GM21367 (cell line): ENCODE measurements at regions not wholly inside any gene's neighbourhood (a gene's known extent, or its start where the extent isn't known, plus 50 kb on each side); places are given as distances from the start of the nearest gene placed in this dataset.
"Not testable (repeated sequence)": the region's sequence is repeated elsewhere in the genome, so short reads cannot be mapped to it uniquely, and the experiment has no call there.

ENCODE experiments used
- ATAC-seq: cut with Tn5 transposase; IDR thresholded peaks from one replicate; pipeline ENCODE4 v1.9.1; 2021; ENCODE audit not compliant: unreplicated experiment

GRCh38 chr13:94906605-94907004, 194.3 kb upstream of the SOX21 start:
- no peak for ATAC-seq

- no peak for ATAC-seq
Observed at GRCh38 chr13:94902722-94903407, 190.5 kb upstream of the SOX21 start.

DNA sequence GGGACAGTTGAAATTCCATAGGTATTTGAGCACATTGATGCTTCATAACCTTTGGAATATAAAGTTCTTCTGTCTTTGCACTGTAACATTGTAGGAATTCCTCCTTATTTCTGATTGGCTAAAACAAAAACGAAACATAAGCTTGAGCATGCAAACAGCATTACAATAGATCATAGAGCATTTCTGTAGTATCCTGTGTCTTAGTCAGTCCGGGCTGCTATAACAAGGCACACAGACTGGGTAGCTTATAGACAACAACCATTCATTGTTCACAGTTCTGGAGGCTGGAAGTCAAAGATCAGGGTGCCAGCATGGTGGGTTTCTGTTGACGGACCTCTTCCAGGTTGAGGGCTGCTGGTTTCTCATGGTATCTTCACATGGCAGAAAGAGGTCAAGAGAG, 188.7 kb upstream of the SOX21 start:
- no peak for ATAC-seq

DNA sequence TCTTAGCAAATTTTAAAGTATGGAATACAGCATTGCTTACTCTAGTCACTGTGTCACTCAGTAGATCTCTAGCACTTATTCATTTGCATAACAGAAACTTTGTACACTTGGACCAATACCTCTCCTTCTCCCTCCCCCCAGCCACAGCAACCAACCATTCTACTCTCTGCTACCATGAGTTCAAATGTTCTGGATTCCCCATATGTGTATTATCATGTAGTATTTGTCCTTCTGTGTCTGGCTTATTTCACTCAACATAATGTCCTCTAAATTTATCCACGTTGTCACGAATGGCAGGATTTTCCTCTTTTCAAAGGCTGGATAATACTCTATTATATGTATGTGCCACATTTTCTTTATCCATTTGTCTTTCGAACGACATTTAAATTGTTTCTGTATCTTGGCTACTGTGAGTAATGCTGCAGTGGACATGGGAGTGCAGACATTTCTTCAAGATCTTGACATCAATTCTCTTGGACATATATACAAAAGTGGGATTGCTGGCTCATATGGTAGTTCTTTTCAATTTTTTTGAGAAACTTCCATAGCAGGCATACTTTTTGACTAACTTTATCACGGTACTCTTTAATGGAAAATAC, 184.5 kb upstream of the SOX21 start:
- ATAC-seq: no peak

GRCh38 chr13:94896238-94896637, 183.9 kb upstream of the SOX21 start:
- no peak for ATAC-seq

- ATAC-seq: no peak
Observed at GRCh38 chr13:94886191-94886590, 173.8 kb upstream of the SOX21 start.

- no peak for ATAC-seq
Observed at GRCh38 chr13:94880463-94880862, 168.1 kb upstream of the SOX21 start.

- ATAC-seq: no peak
Observed at GRCh38 chr13:94878602-94879165, 166.3 kb upstream of the SOX21 start.

- ATAC-seq: no peak
Observed at GRCh38 chr13:94864474-94864873, 152.1 kb upstream of the SOX21 start.

DNA sequence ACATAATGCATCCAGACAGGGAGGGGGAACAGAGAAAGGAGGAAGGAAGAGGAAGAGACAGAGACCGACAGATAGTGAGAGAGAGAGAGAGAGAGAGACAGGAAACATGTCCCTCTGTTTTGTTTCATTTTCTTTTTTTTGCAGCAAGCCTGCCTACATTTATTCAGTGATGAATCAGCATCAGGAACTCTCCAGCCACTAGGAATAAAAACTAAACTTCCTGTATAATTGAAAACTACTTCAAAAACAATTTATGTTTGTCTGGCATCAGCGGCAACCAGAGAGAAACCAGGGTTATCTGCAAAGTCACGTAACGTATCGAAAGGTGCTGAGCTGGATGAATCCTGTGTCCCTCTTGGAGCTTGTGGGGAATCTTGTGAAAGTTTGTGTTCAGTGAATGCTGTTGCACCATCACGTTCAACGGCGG, 148.6 kb upstream of the SOX21 start:
- ATAC-seq: peak; percentile 85

DNA sequence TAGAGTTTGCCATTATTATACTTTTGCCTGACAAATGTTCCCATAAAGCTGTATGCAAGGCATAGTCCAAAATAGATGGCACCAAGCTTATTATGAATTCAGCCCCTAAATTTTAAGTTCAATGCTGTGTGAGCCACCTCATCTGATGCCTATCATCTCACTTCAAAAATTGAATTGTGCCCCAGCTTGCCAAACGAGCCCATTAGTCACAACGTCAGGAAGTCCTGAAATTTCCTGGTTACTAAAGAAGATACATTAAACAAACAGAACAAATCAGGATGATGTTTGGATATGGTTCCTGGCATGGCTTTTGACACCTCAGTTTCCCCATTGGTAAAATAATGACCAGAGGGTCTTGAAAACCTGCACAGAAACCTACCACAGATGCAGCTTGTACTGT, 147.5 kb upstream of the SOX21 start:
- ATAC-seq: no peak

DNA sequence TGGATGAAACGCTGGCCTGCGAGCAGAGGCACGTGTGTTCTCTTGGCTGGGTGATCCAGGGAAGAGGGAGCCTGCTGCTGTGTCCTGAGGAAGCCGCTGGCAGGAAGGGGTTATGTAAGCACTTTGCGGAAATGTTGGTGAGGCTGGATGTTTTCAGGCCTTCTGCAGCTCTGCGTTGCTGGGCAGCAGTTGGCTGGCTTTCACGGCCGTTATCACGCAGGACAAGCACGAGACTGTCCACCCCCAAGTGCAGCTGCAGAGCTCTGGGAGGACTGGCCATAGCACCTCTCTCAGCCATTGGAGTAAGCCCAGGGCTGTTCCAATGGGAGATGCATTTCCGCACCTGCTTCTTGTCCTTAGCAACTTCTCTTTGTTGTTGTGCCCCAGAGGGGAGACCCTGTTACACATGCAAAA, 146.9 kb upstream of the SOX21 start:
- no peak for ATAC-seq

GRCh38 chr13:94858856-94859255, 146.5 kb upstream of the SOX21 start:
- ATAC-seq: no peak

GRCh38 chr13:94854688-94855087, 142.3 kb upstream of the SOX21 start:
- no peak for ATAC-seq

- no peak for ATAC-seq
Observed at GRCh38 chr13:94851576-94851975, 139.2 kb upstream of the SOX21 start.

- ATAC-seq: no peak
Observed at GRCh38 chr13:94849254-94849653, 136.9 kb upstream of the SOX21 start.

GRCh38 chr13:94842901-94843300, 130.6 kb upstream of the SOX21 start:
- no peak for ATAC-seq

- not testable (repeated sequence) for ATAC-seq
Observed at GRCh38 chr13:94837056-94837455, 124.7 kb upstream of the SOX21 start.

DNA sequence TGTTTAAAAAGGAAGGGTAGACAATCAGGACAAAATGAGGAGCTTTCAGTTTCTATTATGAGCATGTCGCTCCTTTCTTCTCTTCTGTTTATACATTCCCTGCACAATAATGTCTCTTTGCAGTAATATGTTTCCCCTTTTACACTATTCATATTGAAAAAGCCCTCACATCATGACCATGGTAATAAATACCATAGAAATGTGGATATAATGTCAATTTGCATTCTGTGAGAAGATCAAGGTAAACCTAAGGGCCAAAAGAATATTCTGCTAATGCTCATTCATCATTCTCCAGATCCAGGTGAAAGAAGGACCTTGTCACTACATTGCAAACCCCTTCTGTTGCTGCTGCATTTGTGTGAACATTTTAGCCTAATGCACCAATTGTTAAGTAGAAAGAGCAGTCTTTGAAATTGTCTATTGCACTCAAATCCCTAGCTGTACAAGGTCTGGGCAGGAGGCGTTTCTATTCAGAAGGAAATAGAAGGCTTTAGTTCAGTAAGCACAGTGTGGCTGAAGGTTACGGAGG, 117.6 kb upstream of the SOX21 start:
- no peak for ATAC-seq

- no peak for ATAC-seq
Observed at GRCh38 chr13:94829185-94829836, 117.0 kb upstream of the SOX21 start.

DNA sequence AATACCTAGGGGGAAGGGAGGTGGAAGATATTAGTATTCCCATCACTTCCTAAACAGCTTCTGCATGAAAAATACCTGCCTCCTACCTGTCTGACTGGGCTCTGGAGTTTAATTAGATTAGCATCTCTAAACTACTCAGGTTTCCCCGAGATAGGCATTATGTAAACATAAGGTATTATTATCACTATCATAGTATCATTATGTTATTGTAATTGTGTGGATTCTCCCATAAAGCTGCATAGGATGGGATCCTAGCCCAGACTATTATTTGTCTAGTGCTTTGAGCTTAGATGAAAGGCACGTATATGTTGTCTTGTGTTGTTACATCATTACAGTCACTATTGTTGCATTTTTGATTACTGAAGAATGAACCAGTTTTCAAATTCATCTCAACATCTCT, 115.2 kb upstream of the SOX21 start:
- ATAC-seq: no peak

DNA sequence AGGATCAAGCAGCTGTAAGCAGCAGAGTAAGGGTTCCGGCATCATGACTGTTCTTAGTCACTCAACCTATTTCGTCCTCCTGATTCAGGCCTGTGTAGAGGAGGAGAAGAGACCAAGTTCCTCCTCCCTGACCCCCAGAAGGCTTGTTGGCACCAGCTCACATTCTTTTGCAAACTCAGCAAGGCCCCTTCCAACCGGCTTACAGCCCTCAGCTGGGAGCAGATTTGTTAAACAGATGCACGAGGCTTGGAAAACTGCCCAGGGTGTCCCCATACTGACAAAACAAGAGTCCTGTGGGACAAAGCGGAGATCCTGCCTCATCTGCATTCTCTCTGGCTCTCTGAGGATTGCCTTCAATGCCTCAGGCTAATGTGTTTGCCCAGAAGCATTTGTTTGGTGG, 113.2 kb upstream of the SOX21 start:
- no peak for ATAC-seq
